Heart right ventricle (tissue), 16 donors: ENCODE measurements at regions not wholly inside any gene's neighbourhood (a gene's known extent, or its start where the extent isn't known, plus 50 kb on each side); places are given as distances from the start of the nearest gene placed in this dataset.

Source experiments
- ATAC-seq, 8 donors: fragments of 200-7000 bp; cut with Tn5 transposase; one replicate each; pipeline ENCODE4 v1.9.1; 2020; ENCODE audit warnings: mild to moderate bottlenecking in 8 of 8, moderate library complexity in 8 of 8, moderate number of reproducible peaks in 1 of 8
- DNase-seq, 2 donors: peaks; one replicate each; pipeline ENCODE4 v3.0.0-alpha.2; 2020
- H3K27ac ChIP-seq, 10 donors: fragments of 200-600 bp; sonication (generic) in 2 of 10; one replicate each; pipeline versions ENCODE4 v1.5.0 to v1.8.0; 2020 to 2022; ENCODE audit warnings: mild to moderate bottlenecking in 3 of 10
- H3K27me3 ChIP-seq, 7 donors: fragments of 200-600 bp; one replicate each; pipeline ENCODE4 v1.8.0; 2021 to 2022; ENCODE audit warnings: mild to moderate bottlenecking in 2 of 7
- H3K36me3 ChIP-seq, 9 donors: fragments of 200-600 bp; sonication (generic) in 1 of 9; one replicate each; pipeline versions ENCODE4 v1.5.0 to v1.8.0; 2020 to 2022; ENCODE audit warnings: mild to moderate bottlenecking in 2 of 9
- H3K4me1 ChIP-seq, 9 donors: fragments of 200-600 bp; sonication (generic) in 1 of 9; one replicate each; pipeline versions ENCODE4 v1.5.0 to v1.8.0; 2020 to 2022; ENCODE audit warnings: mild to moderate bottlenecking in 4 of 9
- H3K4me3 ChIP-seq, 10 donors: fragments of 200-600 bp; sonication (generic) in 2 of 10; one replicate each; pipeline versions ENCODE4 v1.5.0 to v1.8.0; 2020 to 2022; ENCODE audit warnings: mild to moderate bottlenecking in 7 of 10, moderate library complexity in 2 of 10
- H3K9me3 ChIP-seq, 11 donors: fragments of 200-600 bp in 10 of 11; sonication (generic) in 2 of 11; one replicate each; pipeline versions ENCODE4 v1.5.0 to v1.8.0; 2013 to 2022; ENCODE audit warnings: mild to moderate bottlenecking in 2 of 11, control low read depth in 1 of 11, moderate library complexity in 1 of 11
- WGBS, 2 donors: extraction: QIAGEN DNeasy Blood & Tissue Kit; methylation state at CpG; one replicate each; pipeline ENCODE4 v1.1.7; 2013; ENCODE audit warnings: inconsistent platforms in 1 of 2; 5-methylcytosine and 5-hydroxymethylcytosine counted together
- intact Hi-C, 10 donors: fragments of 100-400 bp; cut with DNase I; formaldehyde crosslinking; loops; one replicate each; pipeline versions ENCODE4 v1.11.1 to v1.14.2; 2022
- TF ChIP-seq, protein P1 (sequence below), 9 donors: fragments of 200-600 bp; sonication (generic) in 2 of 9; IDR thresholded peaks; one replicate each; pipeline versions ENCODE4 v1.5.0 to v1.8.0; 2021 to 2022; ENCODE audit warnings: antibody characterized with exemption in 9 of 9, mild to moderate bottlenecking in 5 of 9, moderate library complexity in 1 of 9
- donor health status: Arrhythmogenic right ventricular cardiomyopathy.
- donor health status: ischemic (EF 13 %, LVEDD 7.1; RV severe dilation, severe dysfunction).
- donor health status: healthy with polysubstance abuse.
- donor health status: DM: no; HTN: yes; CAD: no.
- donor health status: DM: no; HTN: no; CAD: no.
- donor health status: ischemic (EF 25% LVEDD 6.9; RV normal size, moderate dysfunction).
- donor health status: ischemic (EF 25% LVEDD 5.7; RV mildly dilated, moderate dysfunction).
- donor health status: healthy.
- donor health status: DM: yes; HTN: yes; CAD: no.
- donor health status: Ischemic cardiomyopathy.
- donor health status: ischemic (EF 35%, LVEDD 5.7; RV mildly dilated, moderate dysfunction).
- donor health status: nonischemic (EF 11% LVEDD 7.7; RV severe dilation, severe dysfunction).
- donor health status: DM: yes; HTN: yes; CAD: no.
- donor health status: PGD.
- donor health status: ischemic (EF 29% LVEDD 5.4; RV normal size, mild dysfunction).
- donor health status: nonischemic (EF 23%, LVEDD 6.1; RV moderate dilation, normal function).

DNA sequence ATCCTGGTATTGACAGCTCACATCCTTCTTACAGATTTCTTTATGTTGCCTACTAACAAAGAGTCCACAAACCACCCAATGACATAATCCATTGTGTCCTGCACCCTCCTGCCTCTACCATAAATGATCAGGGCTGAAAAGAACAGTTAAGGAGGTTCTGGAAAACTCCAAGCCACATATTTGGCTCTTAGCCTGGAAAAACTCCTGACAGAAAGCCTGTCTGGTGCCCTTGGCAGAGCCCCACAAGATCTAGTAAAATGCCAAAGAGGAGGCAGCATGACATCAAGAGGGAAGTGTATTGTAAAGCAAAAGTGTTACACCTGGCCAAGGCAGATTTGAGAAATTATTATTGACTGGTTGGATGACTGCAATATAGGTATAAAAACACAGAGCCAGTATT lies 126.4 kb upstream of the VGLL2 start:
- intact Hi-C loops, result no loop called here
- Histone ChIP-seq H3K9me3 (no peaks in the 10 kb centered on the region), H3K27me3 (no peaks in the 10 kb centered on the region), H3K4me3 (no peak overlapping the region), H3K4me1 (peaks cover 0 to 32% (median 7%) of the 10 kb centered on the region in 9 donors), H3K36me3 (no peaks in the 10 kb centered on the region), H3K27ac (peak overlapping the region in 7 of 10 donors; percentile 24 to 82 (median 73))
- ATAC-seq, result peak; percentile 46 to 89 (median 84)
- TF ChIP-seq, protein P1, sequence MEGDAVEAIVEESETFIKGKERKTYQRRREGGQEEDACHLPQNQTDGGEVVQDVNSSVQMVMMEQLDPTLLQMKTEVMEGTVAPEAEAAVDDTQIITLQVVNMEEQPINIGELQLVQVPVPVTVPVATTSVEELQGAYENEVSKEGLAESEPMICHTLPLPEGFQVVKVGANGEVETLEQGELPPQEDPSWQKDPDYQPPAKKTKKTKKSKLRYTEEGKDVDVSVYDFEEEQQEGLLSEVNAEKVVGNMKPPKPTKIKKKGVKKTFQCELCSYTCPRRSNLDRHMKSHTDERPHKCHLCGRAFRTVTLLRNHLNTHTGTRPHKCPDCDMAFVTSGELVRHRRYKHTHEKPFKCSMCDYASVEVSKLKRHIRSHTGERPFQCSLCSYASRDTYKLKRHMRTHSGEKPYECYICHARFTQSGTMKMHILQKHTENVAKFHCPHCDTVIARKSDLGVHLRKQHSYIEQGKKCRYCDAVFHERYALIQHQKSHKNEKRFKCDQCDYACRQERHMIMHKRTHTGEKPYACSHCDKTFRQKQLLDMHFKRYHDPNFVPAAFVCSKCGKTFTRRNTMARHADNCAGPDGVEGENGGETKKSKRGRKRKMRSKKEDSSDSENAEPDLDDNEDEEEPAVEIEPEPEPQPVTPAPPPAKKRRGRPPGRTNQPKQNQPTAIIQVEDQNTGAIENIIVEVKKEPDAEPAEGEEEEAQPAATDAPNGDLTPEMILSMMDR (IDR thresholded peaks at IDR 0.05), result no peak
- peak in 1 of 2 donors; percentile 66 for DNase-seq

DNA sequence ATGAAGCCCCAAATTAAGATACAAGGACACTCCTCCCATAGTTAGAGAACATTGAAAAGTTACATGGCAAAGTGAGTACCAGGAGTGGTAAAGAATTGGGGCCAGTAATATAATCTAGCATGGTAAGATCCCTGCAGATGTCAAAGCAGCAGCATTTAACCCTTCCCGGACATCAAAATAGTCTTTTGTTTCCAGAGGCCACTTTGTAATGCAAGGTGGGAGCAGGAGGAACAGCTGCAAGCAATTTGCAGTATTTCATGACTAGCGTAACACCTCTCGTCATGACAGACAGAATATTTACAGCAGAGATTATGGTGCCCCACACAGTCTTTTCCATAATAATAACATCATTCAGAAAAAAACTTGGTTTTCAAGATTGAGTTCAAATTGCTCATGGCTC lies 123.2 kb upstream of the VGLL2 start:
- 58 to 73% methylated on average over 3 of the region's 3 CpGs for WGBS, 2 donors
- peaks cover 0 to 32% (median 7%) of the 10 kb centered on the region in 9 donors for H3K4me1 ChIP-seq
- DNase-seq, result no peak
- no peaks in the 10 kb centered on the region for H3K36me3 ChIP-seq
- peaks cover 0 to 14% (median 0%) of the 10 kb centered on the region in 11 donors for H3K9me3 ChIP-seq
- H3K27ac ChIP-seq, result peak overlapping the region in 5 of 10 donors; percentile 46 to 73 (median 65)
- TF ChIP-seq, protein P1 (IDR thresholded peaks at IDR 0.05), result no peak
- no peak for ATAC-seq
- intact Hi-C loops, result no loop called here
- no peaks in the 10 kb centered on the region for H3K27me3 ChIP-seq
- H3K4me3 ChIP-seq, result no peak overlapping the region

DNA sequence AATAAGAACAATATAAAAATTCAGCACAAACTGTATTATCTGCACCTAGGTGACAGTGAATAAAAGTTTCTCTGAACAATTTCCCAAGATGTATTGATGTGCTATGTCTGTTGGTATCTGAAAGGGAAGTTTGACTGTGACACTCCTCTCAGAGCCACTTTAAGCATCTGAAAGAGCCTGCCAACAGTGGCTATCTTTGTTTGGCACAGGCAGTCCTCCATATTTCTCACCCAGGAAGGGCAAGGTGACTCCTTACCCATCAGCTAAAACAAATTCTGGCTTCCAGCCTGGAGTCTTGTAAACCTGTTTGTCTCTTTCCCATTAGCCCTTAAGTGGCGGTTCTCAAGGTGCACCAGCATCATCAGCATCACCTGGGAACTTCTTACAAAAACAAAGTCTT lies 122.4 kb upstream of the VGLL2 start:
- TF ChIP-seq, protein P1 (IDR thresholded peaks at IDR 0.05), result no peak
- intact Hi-C loops, result no loop called here
- ATAC-seq (peak; percentile 55 to 95 (median 84)), DNase-seq (peak in 1 of 2 donors; percentile 53)
- Histone ChIP-seq H3K36me3 (no peaks in the 10 kb centered on the region), H3K4me1 (peaks cover 0 to 32% (median 7%) of the 10 kb centered on the region in 9 donors), H3K27ac (peak overlapping the region in 6 of 10 donors; percentile 9 to 73 (median 62)), H3K27me3 (no peaks in the 10 kb centered on the region), H3K9me3 (peaks cover 0 to 14% (median 0%) of the 10 kb centered on the region in 11 donors), H3K4me3 (no peak overlapping the region)
- 39 to 52% methylated on average over 1 of the region's 1 CpG for WGBS, 2 donors

GRCh38 chr6:117143647-117144046 lies 121.7 kb upstream of the VGLL2 start:
- DNase-seq, result no peak
- no peaks in the 10 kb centered on the region for H3K36me3 ChIP-seq
- WGBS, 2 donors, result 41 to 60% methylated on average over 2 of the region's 2 CpGs
- intact Hi-C loops, result no loop called here
- H3K4me3 ChIP-seq, result no peak overlapping the region
- TF ChIP-seq, protein P1 (IDR thresholded peaks at IDR 0.05), result no peak
- peaks cover 0 to 14% (median 0%) of the 10 kb centered on the region in 11 donors for H3K9me3 ChIP-seq
- H3K27me3 ChIP-seq, result no peaks in the 10 kb centered on the region
- peak overlapping the region in 3 of 10 donors; percentile 58 to 71 (median 65) for H3K27ac ChIP-seq
- peaks cover 0 to 27% (median 7%) of the 10 kb centered on the region in 9 donors for H3K4me1 ChIP-seq
- no peak for ATAC-seq
